ENCODE measurements at regions not wholly inside any gene's neighbourhood (a gene's known extent, or its start where the extent isn't known, plus 50 kb on each side); places are given as distances from the start of the nearest gene placed in this dataset.

GRCh38 chr10:29876008-29876555, 183.3 kb downstream of the JCAD start:
- Histone ChIP-seq H3K9ac (ENCODE audit: insufficient read length, low read depth) (no peak overlapping the region), H3K9me3 (ENCODE audit: insufficient read depth, low read length) (no peaks in the 10 kb centered on the region), H3K36me3 (ENCODE audit: insufficient read depth, insufficient read length, low read length) (no peaks in the 10 kb centered on the region), H3K27me3 (ENCODE audit: insufficient read depth, insufficient read length) (no peaks in the 10 kb centered on the region), H3K4me3 (ENCODE audit: insufficient read length, low read depth) (no peak overlapping the region), H3K4me1 (ENCODE audit: insufficient read depth, insufficient read length) (no peaks in the 10 kb centered on the region)
- TF ChIP-seq YY1 (IDR thresholded peaks at IDR 0.05; ENCODE audit: insufficient read depth, insufficient read length) (no peak), ZNF274 (IDR thresholded peaks at IDR 0.05; ENCODE audit: low read depth, low read length) (no peak), SUZ12 (IDR thresholded peaks at IDR 0.05; ENCODE audit: extremely low read depth, insufficient read depth, insufficient read length) (no peak)
- no peak for DNase-seq (ENCODE audit: low read depth, low spot score)

GRCh38 chr10:29874606-29875269, 184.6 kb downstream of the JCAD start:
- no peaks in the 10 kb centered on the region for H3K27me3 ChIP-seq (ENCODE audit: insufficient read depth, insufficient read length)
- no peak overlapping the region for H3K9ac ChIP-seq (ENCODE audit: insufficient read length, low read depth)
- TF ChIP-seq ZNF274 (IDR thresholded peaks at IDR 0.05; ENCODE audit: low read depth, low read length) (no peak), YY1 (IDR thresholded peaks at IDR 0.05; ENCODE audit: insufficient read depth, insufficient read length) (no peak), SUZ12 (IDR thresholded peaks at IDR 0.05; ENCODE audit: extremely low read depth, insufficient read depth, insufficient read length) (no peak)
- H3K36me3 ChIP-seq (ENCODE audit: insufficient read depth, insufficient read length, low read length) = no peaks in the 10 kb centered on the region
- H3K4me1 ChIP-seq (ENCODE audit: insufficient read depth, insufficient read length) = no peaks in the 10 kb centered on the region
- H3K4me3 ChIP-seq (ENCODE audit: insufficient read length, low read depth) = no peak overlapping the region
- DNase-seq (ENCODE audit: low read depth, low spot score) = no peak
- H3K9me3 ChIP-seq (ENCODE audit: insufficient read depth, low read length) = no peaks in the 10 kb centered on the region

- Histone ChIP-seq H3K36me3 (ENCODE audit: insufficient read depth, insufficient read length, low read length) (no peaks in the 10 kb centered on the region), H3K9me3 (ENCODE audit: insufficient read depth, low read length) (no peaks in the 10 kb centered on the region), H3K27me3 (ENCODE audit: insufficient read depth, insufficient read length) (no peaks in the 10 kb centered on the region), H3K4me1 (ENCODE audit: insufficient read depth, insufficient read length) (no peaks in the 10 kb centered on the region), H3K9ac (ENCODE audit: insufficient read length, low read depth) (no peak overlapping the region), H3K4me3 (ENCODE audit: insufficient read length, low read depth) (no peak overlapping the region)
- TF ChIP-seq YY1 (IDR thresholded peaks at IDR 0.05; ENCODE audit: insufficient read depth, insufficient read length) = no peak
- TF ChIP-seq ZNF274 (IDR thresholded peaks at IDR 0.05; ENCODE audit: low read depth, low read length) = no peak
- no peak for TF ChIP-seq SUZ12 (IDR thresholded peaks at IDR 0.05; ENCODE audit: extremely low read depth, insufficient read depth, insufficient read length)
- no peak for DNase-seq (ENCODE audit: low read depth, low spot score)
These were observed 185.4 kb downstream of the JCAD start for GRCh38 chr10:29873941-29874484.

- Histone ChIP-seq H3K36me3 (ENCODE audit: insufficient read depth, insufficient read length, low read length) (no peaks in the 10 kb centered on the region), H3K27me3 (ENCODE audit: insufficient read depth, insufficient read length) (no peaks in the 10 kb centered on the region), H3K9me3 (ENCODE audit: insufficient read depth, low read length) (no peaks in the 10 kb centered on the region), H3K4me3 (ENCODE audit: insufficient read length, low read depth) (no peak overlapping the region), H3K4me1 (ENCODE audit: insufficient read depth, insufficient read length) (no peaks in the 10 kb centered on the region), H3K9ac (ENCODE audit: insufficient read length, low read depth) (no peak overlapping the region)
- no peak for DNase-seq (ENCODE audit: low read depth, low spot score)
- TF ChIP-seq ZNF274 (IDR thresholded peaks at IDR 0.05; ENCODE audit: low read depth, low read length) = no peak
- no peak for TF ChIP-seq YY1 (IDR thresholded peaks at IDR 0.05; ENCODE audit: insufficient read depth, insufficient read length)
- TF ChIP-seq SUZ12 (IDR thresholded peaks at IDR 0.05; ENCODE audit: extremely low read depth, insufficient read depth, insufficient read length) = no peak
These were observed 188.8 kb downstream of the JCAD start for GRCh38 chr10:29870522-29871044.

GRCh38 chr10:29869593-29869992, 189.8 kb downstream of the JCAD start:
- Histone ChIP-seq H3K9ac (ENCODE audit: insufficient read length, low read depth) (no peak overlapping the region), H3K4me1 (ENCODE audit: insufficient read depth, insufficient read length) (no peaks in the 10 kb centered on the region), H3K9me3 (ENCODE audit: insufficient read depth, low read length) (no peaks in the 10 kb centered on the region), H3K4me3 (ENCODE audit: insufficient read length, low read depth) (no peak overlapping the region), H3K36me3 (ENCODE audit: insufficient read depth, insufficient read length, low read length) (no peaks in the 10 kb centered on the region), H3K27me3 (ENCODE audit: insufficient read depth, insufficient read length) (no peaks in the 10 kb centered on the region)
- DNase-seq (ENCODE audit: low read depth, low spot score) = no peak
- no peak for TF ChIP-seq YY1 (IDR thresholded peaks at IDR 0.05; ENCODE audit: insufficient read depth, insufficient read length)
- TF ChIP-seq ZNF274 (IDR thresholded peaks at IDR 0.05; ENCODE audit: low read depth, low read length) = no peak
- no peak for TF ChIP-seq SUZ12 (IDR thresholded peaks at IDR 0.05; ENCODE audit: extremely low read depth, insufficient read depth, insufficient read length)

- TF ChIP-seq YY1 (IDR thresholded peaks at IDR 0.05; ENCODE audit: insufficient read depth, insufficient read length) = no peak
- TF ChIP-seq SUZ12 (IDR thresholded peaks at IDR 0.05; ENCODE audit: extremely low read depth, insufficient read depth, insufficient read length) = no peak
- no peak for TF ChIP-seq ZNF274 (IDR thresholded peaks at IDR 0.05; ENCODE audit: low read depth, low read length)
- H3K27me3 ChIP-seq (ENCODE audit: insufficient read depth, insufficient read length) = no peaks in the 10 kb centered on the region
- no peaks in the 10 kb centered on the region for H3K36me3 ChIP-seq (ENCODE audit: insufficient read depth, insufficient read length, low read length)
- H3K4me1 ChIP-seq (ENCODE audit: insufficient read depth, insufficient read length) = no peaks in the 10 kb centered on the region
- no peaks in the 10 kb centered on the region for H3K9me3 ChIP-seq (ENCODE audit: insufficient read depth, low read length)
- no peak overlapping the region for H3K9ac ChIP-seq (ENCODE audit: insufficient read length, low read depth)
- no peak overlapping the region for H3K4me3 ChIP-seq (ENCODE audit: insufficient read length, low read depth)
- DNase-seq (ENCODE audit: low read depth, low spot score) = no peak
These were observed 193.0 kb downstream of the JCAD start for GRCh38 chr10:29866356-29866755.

- TF ChIP-seq ZNF274 (IDR thresholded peaks at IDR 0.05; ENCODE audit: low read depth, low read length) (no peak), SUZ12 (IDR thresholded peaks at IDR 0.05; ENCODE audit: extremely low read depth, insufficient read depth, insufficient read length) (no peak), YY1 (IDR thresholded peaks at IDR 0.05; ENCODE audit: insufficient read depth, insufficient read length) (no peak)
- no peaks in the 10 kb centered on the region for H3K9me3 ChIP-seq (ENCODE audit: insufficient read depth, low read length)
- no peaks in the 10 kb centered on the region for H3K4me1 ChIP-seq (ENCODE audit: insufficient read depth, insufficient read length)
- DNase-seq (ENCODE audit: low read depth, low spot score) = no peak
- H3K36me3 ChIP-seq (ENCODE audit: insufficient read depth, insufficient read length, low read length) = no peaks in the 10 kb centered on the region
- no peak overlapping the region for H3K9ac ChIP-seq (ENCODE audit: insufficient read length, low read depth)
- no peaks in the 10 kb centered on the region for H3K27me3 ChIP-seq (ENCODE audit: insufficient read depth, insufficient read length)
- H3K4me3 ChIP-seq (ENCODE audit: insufficient read length, low read depth) = no peak overlapping the region
These were observed 193.6 kb downstream of the JCAD start for GRCh38 chr10:29865700-29866355.
